ENCODE measurements at regions not wholly inside any gene's neighbourhood (a gene's known extent, or its start where the extent isn't known, plus 50 kb on each side); places are given as distances from the start of the nearest gene placed in this dataset.

DNA sequence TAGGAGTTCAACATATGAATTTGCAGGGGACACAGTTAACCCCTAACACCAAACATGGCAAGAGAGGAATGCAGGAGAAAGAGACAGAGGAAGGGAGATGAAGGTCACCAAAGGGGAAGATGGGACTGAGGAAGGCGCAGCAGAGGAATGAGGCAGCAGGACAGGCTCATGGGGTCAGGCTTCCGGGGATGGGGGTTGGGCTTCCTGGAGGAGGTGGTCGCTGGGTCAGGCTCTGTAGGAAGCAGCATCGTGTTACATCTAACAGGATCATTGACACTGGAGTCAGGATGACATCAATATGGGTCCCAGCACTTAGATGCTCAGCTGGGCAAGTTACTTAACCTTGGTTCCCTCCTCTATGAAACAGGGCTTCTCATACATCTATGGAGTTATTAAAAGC, 113.2 kb downstream of the NPTX2 start:
- H3K27ac Mint-ChIP-seq: no peak overlapping the region
- no peak overlapping the region for H2AFZ ChIP-seq
- H3K9me3 Mint-ChIP-seq: peaks cover 13% of the 10 kb centered on the region
- no peaks in the 10 kb centered on the region for H3K9me2 ChIP-seq (ENCODE audit: insufficient read depth)
- ATAC-seq (peak; percentile 59), DNase-seq (ENCODE audit: low spot score) (peak; percentile 66)
- peak overlapping the region; percentile 42; the same call in 1 of the 2 replicates for H3K27ac ChIP-seq (ENCODE audit: low read depth)
- no peak for TF ChIP-seq POLR2AphosphoS5 (IDR thresholded peaks at IDR 0.05; ENCODE audit: low read depth)
- no peak for TF ChIP-seq REST (IDR thresholded peaks at IDR 0.05; ENCODE audit: unreplicated experiment)
- TF ChIP-seq ZNF331 (CRISPR knock-in tag; IDR thresholded peaks at IDR 0.05; ENCODE audit: low read depth): no peak
- no peak for TF ChIP-seq JUNB (IDR thresholded peaks at IDR 0.05; ENCODE audit: unreplicated experiment)
- TF ChIP-seq NANOG (IDR thresholded peaks at IDR 0.05; ENCODE audit: borderline replicate concordance): no peak
- no peak for TF ChIP-seq ZNF462 (CRISPR knock-in tag; IDR thresholded peaks at IDR 0.05)
- TF ChIP-seq, protein P1, sequence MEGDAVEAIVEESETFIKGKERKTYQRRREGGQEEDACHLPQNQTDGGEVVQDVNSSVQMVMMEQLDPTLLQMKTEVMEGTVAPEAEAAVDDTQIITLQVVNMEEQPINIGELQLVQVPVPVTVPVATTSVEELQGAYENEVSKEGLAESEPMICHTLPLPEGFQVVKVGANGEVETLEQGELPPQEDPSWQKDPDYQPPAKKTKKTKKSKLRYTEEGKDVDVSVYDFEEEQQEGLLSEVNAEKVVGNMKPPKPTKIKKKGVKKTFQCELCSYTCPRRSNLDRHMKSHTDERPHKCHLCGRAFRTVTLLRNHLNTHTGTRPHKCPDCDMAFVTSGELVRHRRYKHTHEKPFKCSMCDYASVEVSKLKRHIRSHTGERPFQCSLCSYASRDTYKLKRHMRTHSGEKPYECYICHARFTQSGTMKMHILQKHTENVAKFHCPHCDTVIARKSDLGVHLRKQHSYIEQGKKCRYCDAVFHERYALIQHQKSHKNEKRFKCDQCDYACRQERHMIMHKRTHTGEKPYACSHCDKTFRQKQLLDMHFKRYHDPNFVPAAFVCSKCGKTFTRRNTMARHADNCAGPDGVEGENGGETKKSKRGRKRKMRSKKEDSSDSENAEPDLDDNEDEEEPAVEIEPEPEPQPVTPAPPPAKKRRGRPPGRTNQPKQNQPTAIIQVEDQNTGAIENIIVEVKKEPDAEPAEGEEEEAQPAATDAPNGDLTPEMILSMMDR (conservative IDR thresholded peaks at IDR 0.05; ENCODE audit: low read depth in 2 of 2): no peak
- TF ChIP-seq EZH2phosphoT487 (IDR thresholded peaks at IDR 0.05; ENCODE audit: unreplicated experiment): no peak
- no peak for TF ChIP-seq STAT1 (IDR thresholded peaks at IDR 0.05; ENCODE audit: unreplicated experiment)
- no peak for TF ChIP-seq CREB1 (CRISPR knock-in tag; IDR thresholded peaks at IDR 0.05; ENCODE audit: low read depth)
- TF ChIP-seq ETS1 (IDR thresholded peaks at IDR 0.05): no peak
- TF ChIP-seq ZNF114 (CRISPR knock-in tag; IDR thresholded peaks at IDR 0.05): no peak
- TF ChIP-seq EZH2 (IDR thresholded peaks at IDR 0.05; ENCODE audit: low read depth, unreplicated experiment): no peak
- peaks cover 7% of the 10 kb centered on the region; the same call in 2 of the 3 replicates for H3K36me3 Mint-ChIP-seq (ENCODE audit: low read depth)
- no peak overlapping the region for H3K4me3 ChIP-seq
- no peak overlapping the region; the same call in 2 of the 3 replicates for H3K4me3 Mint-ChIP-seq
- peak overlapping the region; percentile 42; the same call in 1 of the 2 replicates for H3K4me2 ChIP-seq
- no peaks in the 10 kb centered on the region for H4K20me1 ChIP-seq (replicated peaks; ENCODE audit: insufficient read depth)
- no peaks in the 10 kb centered on the region for H3K36me3 ChIP-seq (ENCODE audit: insufficient read depth)
- H3K27me3 ChIP-seq (ENCODE audit: insufficient read depth): no peaks in the 10 kb centered on the region
- H3F3A ChIP-seq (replicated peaks; ENCODE audit: low read depth): no peaks in the 10 kb centered on the region
- H3K27me3 Mint-ChIP-seq (ENCODE audit: insufficient read depth, low read depth, poor library complexity): peaks cover 14% of the 10 kb centered on the region
- H3K4me1 Mint-ChIP-seq: peaks cover 25% of the 10 kb centered on the region
- no peaks in the 10 kb centered on the region for H3K79me2 ChIP-seq (replicated peaks; ENCODE audit: insufficient read depth)
- peaks cover 22% of the 10 kb centered on the region for H3K4me1 ChIP-seq (ENCODE audit: insufficient read depth)
